ENCODE measurements at regions not wholly inside any gene's neighbourhood (a gene's known extent, or its start where the extent isn't known, plus 50 kb on each side); places are given as distances from the start of the nearest gene placed in this dataset.
"Not testable (repeated sequence)": the region's sequence is repeated elsewhere in the genome, so short reads cannot be mapped to it uniquely, and the experiment has no call there.

DNA sequence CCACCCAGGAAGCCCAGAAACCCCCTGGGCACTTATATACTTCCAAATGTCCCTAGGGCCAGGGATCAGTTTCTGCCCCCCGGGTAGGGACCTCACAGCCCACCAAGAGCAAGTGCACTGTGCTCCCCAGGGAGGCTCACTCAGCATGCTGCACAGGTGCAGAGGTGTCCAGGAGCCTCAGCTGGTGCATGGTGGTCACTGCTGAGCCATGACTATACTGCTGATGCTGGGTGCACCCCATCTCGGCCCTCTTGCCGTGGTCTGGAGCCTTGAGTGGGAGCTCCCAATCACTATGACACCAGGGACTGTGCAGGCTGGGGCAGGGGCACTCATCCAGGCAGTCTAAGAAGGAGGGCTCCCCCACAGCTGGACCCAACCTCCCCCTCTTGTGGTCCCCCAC lies 617.8 kb upstream of the RAB6C start:
- no peak for DNase-seq

DNA sequence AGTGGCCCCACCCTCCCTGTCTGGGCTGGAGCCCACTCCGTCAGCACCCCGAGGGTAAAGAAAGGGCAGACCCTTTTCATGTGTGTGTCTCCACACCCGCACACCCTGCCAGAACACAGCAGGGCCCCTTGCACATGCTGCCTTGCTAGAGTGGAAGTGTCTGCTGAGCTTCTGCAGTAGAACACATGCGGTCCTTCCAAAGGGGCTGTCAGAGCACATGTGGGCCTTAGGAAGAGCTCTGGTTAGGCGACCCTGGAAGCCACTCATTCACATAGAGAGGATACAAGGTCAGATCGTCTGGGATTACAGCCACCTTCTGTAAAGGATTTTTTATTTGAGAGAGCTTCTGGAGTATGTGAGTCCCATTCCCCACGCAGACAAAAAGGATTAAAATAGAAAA lies 613.2 kb upstream of the RAB6C start:
- no peak for DNase-seq

DNA sequence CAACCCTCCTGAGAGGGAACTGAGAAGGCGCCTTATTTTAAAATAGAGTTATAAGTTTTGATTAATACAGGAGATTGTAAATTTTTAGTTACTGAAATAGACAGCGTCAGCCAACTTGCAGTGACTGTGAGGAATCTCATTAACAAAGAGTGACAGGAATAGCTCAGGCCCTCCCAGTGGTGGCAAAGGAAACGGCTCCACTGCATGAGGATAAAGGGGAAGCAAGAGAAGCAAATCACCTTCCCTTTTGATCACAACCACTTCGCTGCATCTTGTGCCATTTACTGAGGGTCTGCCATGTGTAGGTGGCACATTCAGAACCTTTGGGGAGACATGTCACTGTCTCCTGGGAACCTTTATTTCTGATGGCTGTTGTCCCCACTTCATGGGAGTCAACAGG lies 612.4 kb upstream of the RAB6C start:
- DNase-seq: no peak

DNA sequence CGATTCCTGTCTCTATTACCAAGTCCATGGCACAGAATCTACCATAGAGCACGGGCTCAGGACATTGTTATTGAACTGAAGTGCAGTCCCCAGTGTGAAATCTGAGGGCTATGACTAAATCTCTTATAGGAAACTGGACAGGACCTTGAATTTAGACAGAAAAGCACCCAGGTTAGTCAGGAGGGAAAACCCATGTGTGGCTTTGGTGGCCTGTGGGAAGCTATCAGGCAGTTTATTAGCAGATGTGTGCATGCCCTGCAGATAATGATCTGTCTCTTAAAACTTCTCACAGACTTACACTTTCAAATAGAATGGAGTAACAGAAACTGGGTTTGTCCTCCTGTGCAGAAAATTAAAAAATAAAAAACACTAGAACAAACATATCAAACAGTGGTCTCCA lies 610.0 kb upstream of the RAB6C start:
- no peak for DNase-seq

GRCh38 chr2:129374452-129374851 lies 605.0 kb upstream of the RAB6C start:
- no peak for DNase-seq

DNA sequence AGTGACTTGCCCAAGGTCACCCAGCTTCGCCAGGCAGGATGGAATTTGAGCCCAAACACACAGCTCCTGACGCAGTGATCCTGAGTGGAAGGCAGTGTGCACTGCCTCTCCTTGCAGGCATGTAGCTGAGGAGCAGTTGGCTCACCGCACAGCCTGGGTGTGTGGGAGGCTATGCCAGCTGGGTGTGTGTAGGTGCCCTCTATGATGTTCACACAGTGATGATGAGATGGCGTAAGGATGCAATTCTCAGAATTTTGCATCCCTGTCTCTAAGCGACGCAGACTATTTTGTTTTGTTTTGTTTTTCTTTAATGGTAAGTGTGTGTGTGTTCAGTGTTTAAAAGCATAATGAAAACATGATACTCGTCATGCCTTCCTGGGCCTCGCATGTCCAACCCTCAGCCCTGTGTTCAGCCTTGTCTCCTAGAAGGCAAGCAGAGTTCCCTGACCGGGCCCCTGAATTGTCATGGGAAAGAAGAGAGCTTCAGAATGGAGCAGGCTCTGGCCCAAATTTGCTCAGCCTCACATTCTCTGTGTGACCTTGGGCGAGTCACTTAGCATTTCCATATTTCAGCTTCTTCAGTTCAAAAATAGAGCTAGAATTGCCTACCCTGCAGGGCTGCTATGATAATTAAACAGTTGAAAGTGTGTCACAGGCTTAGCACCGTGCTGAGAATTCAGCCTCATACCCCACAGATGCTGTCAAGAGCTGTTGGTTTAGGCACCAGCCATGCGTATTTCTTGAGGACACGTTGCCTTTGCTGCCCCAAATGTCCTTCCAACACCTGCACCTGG lies 603.6 kb upstream of the RAB6C start:
- no peak for DNase-seq

- no peak for DNase-seq
These were observed 602.9 kb upstream of the RAB6C start for GRCh38 chr2:129376426-129377077.

- DNase-seq: no peak
These were observed 602.4 kb upstream of the RAB6C start for GRCh38 chr2:129377078-129377469.

DNA sequence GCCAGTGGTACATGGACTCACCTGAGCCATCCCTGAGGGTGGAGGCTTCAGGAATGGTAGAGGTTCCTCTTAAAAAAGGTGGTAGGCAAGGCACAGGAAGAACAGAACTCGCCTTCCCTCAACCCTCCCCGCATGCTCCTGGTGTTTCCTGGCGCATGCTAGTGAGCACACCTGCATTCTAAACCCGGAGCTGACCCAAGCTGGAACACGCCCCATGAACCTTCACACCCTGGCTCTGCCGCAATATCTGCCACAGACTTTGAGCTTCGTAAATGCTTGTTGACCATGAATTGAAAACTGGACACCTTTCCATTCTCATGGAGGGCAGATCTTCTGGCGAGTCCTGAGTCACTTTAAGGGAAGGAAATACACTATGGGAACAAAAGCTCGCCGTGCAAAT lies 601.3 kb upstream of the RAB6C start:
- DNase-seq: no peak

- no peak for DNase-seq
These were observed 600.1 kb upstream of the RAB6C start for GRCh38 chr2:129379411-129379810.

- no peak for DNase-seq
These were observed 597.7 kb upstream of the RAB6C start for GRCh38 chr2:129381789-129382188.

GRCh38 chr2:129388870-129389269 lies 590.6 kb upstream of the RAB6C start:
- DNase-seq: no peak

DNA sequence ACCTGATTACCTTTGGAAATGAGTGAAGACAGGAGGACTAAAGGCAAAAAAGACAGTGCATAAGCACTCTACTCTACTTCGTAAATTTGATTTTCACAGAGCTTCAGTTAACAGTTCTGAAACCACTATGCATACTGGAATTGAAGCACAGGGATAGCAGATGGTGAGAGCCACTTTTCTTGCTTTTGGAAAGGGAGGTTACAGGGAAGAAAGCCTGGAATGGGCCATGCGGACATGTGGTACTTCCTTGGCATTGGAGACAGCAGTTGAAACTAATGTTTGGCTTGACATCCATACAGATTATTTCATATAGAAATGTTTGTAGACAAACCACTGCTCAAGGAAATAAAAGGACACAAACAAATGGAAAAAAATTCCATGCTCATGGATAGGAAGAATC lies 585.6 kb upstream of the RAB6C start:
- no peak for DNase-seq

DNA sequence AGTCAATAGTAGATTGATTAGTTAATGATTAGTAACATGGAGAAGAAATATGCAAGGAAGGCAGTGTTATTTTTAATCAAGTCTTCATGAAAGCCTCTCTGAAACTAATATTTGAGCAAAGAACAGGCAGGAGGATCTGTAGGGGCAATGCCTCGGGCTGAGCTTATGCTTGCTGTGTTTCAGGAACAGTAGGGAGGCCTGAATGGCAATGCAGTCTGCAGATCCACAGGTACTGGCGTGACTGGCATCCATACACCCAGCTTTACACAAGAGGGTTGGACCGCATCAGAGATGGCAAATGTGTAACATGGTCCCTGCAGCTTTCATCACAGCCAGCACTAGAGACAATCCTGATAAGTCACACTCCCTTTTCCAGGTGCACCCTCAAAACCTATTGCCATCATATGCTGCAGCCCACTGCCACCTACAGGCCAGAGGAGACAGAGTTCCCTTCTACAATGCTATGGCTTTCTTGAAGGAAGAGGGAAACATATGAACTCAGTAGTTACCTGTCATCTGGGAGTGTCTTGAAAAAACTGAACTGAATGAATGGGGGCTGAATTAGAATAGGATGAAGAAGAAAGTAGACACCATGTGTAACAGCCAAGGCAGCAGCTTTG lies 582.4 kb upstream of the RAB6C start:
- DNase-seq: no peak

DNA sequence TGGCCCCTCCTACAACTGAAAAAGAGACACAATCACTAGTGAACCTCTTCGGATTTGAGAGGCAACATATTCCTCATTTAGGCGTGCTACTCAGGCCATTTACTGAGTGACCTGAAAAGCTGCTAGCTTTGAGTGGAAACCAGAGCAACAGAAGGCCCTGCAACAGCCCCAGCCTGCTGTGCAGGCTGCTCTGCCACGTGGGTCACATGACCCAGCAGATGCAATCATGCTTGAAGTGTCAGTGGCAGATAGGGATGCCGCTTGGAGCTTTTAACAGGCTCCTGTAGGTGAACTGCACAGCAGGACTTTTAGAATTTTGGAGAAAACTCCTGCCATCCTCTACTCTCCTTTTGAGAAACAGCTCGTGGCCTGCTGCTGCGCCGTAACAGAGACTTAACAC lies 578.6 kb upstream of the RAB6C start:
- no peak for DNase-seq

- no peak for DNase-seq
These were observed 577.4 kb upstream of the RAB6C start for GRCh38 chr2:129402076-129402475.

DNA sequence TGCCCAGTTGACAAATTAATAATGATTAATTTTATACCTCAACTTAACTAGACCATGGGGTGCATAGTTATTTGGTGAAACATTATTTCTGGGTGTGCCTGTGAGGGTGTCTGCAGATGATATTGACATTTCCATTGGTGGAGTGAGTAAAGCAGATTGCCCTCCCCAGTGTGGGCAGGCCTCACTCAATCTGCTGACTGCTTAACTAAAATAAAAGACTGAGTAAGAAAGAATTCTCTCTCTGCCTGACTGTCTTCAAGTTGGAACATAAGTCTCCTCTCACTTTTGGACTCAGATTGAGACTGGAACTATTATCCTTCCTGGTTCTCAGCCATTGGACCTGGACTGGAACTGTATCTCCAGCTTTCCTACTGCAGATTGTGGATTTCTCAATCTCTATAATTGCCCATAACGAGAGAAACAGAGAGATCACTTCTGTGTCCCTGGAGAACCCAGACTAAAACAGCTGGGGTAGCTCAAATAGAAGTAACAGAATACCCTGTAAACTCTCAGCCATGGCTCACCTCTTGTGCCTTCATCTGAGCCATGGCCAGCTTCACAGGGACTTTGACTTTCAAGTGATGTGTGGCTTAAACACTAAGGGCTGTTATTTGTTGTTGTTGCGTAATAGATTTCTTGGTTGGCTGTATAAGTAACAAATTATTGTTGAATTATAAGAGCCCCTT lies 575.3 kb upstream of the RAB6C start:
- no peak for DNase-seq

GRCh38 chr2:129408570-129408969 lies 570.9 kb upstream of the RAB6C start:
- no peak for DNase-seq

DNA sequence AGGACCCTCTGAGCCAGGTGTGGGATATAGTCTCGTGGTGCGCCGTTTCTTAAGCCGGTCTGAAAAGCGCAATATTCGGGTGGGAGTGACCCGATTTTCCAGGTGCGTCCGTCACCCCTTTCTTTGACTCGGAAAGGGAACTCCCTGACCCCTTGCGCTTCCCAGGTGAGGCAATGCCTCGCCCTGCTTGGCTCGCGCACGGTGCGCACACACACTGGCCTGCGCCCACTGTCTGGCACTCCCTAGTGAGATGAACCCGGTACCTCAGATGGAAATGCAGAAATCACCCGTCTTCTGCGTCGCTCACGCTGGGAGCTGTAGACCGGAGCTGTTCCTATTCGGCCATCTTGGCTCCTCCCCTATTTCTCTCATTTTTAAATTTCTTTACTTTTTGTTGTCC lies 562.4 kb upstream of the RAB6C start:
- not testable (repeated sequence) for DNase-seq

DNA sequence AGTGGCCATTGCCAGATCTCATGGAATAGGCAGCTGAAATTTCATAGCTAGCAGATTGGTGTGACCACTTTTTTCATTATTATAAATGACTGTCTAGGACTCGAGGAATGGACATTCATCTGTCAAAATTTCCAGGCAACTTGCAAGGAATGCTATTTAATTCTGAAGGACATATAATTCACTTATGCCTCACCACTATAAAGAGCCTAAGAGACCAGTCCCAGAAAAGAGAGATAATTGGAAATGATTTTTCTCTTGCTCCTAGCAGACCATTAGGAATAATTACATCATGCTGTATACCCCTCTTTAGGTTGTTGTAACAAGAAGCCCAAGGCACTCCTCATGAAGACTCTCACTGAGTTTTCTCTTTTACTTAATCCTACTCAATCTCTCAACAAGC lies 557.4 kb upstream of the RAB6C start:
- DNase-seq: no peak

GRCh38 chr2:129428086-129428660 lies 551.3 kb upstream of the RAB6C start:
- no peak for DNase-seq

- DNase-seq: no peak
These were observed 548.6 kb upstream of the RAB6C start for GRCh38 chr2:129430911-129431310.

DNA sequence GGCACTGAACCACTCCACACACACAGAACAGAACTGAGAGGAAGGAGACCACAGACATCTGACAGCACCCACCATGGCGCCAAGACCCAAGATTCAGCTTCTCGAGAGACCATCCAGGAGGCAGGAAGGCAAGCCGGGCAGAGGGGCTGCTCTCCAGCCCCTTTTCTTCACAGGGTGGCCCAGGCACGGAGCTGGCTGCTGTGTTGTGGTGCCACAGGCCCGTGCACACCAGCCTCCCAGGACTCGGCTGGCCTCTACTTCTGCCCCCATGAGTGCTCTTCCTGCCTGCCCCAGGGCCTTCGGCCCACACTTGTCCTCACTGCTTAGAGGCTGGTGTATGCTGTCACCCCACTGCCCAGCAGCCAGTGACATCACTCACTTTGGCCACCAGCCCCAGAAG lies 547.6 kb upstream of the RAB6C start:
- no peak for DNase-seq

All from GDM1 (cell line).